GM13976 (cell line): ENCODE measurements at regions not wholly inside any gene's neighbourhood (a gene's known extent, or its start where the extent isn't known, plus 50 kb on each side); places are given as distances from the start of the nearest gene placed in this dataset.

Experiments used
- DNase-seq: peaks from one replicate; pipeline ENCODE4 v3.0.0; 2012; ENCODE audit warnings: low spot score
- in situ Hi-C: fragments of 300-500 bp; cut with MboI; formaldehyde crosslinking; loops from one replicate; pipeline ENCODE4 v1.12.0; 2022; ENCODE audit warnings: low sequenced_read_pairs, mixed read lengths, inconsistent platforms; ENCODE audit not compliant: unreplicated experiment
- TF ChIP-seq, protein P1 (sequence below): IDR thresholded peaks from 2 replicates; pipeline ENCODE4 v1.5.1; 2012; ENCODE audit warnings: borderline replicate concordance, mild to moderate bottlenecking; ENCODE audit not compliant: insufficient read depth; ENCODE audit errors: extremely low read depth, missing control alignments, control extremely low read depth

DNA sequence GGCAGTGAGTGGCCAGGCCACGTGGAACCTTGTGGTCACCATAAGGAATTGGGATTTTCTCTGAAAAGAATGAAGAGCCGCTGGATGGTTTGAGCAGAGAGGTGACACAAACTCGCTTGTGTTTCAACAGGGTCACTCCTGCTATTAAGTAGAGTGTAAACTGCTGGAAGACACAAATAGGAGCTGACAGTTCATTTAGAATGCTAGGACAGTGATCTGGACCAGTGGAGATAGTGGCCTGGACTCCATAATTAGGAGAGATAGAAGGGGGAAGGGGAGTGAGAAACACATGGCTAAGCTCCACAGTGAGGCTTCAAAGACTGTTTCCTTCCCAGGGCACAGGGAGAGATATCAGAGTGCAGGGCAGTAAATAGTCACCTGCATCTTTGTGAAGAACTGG, 381.1 kb upstream of the ST6GAL2 start:
- TF ChIP-seq, protein P1, sequence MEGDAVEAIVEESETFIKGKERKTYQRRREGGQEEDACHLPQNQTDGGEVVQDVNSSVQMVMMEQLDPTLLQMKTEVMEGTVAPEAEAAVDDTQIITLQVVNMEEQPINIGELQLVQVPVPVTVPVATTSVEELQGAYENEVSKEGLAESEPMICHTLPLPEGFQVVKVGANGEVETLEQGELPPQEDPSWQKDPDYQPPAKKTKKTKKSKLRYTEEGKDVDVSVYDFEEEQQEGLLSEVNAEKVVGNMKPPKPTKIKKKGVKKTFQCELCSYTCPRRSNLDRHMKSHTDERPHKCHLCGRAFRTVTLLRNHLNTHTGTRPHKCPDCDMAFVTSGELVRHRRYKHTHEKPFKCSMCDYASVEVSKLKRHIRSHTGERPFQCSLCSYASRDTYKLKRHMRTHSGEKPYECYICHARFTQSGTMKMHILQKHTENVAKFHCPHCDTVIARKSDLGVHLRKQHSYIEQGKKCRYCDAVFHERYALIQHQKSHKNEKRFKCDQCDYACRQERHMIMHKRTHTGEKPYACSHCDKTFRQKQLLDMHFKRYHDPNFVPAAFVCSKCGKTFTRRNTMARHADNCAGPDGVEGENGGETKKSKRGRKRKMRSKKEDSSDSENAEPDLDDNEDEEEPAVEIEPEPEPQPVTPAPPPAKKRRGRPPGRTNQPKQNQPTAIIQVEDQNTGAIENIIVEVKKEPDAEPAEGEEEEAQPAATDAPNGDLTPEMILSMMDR = no peak
- DNase-seq = no peak
- in situ Hi-C loops = no loop called here

- TF ChIP-seq, protein P1 = no peak
- in situ Hi-C loops = no loop called here
- DNase-seq = no peak
Measured at GRCh38 chr2:107276034-107276433, 390.1 kb upstream of the ST6GAL2 start.

DNA sequence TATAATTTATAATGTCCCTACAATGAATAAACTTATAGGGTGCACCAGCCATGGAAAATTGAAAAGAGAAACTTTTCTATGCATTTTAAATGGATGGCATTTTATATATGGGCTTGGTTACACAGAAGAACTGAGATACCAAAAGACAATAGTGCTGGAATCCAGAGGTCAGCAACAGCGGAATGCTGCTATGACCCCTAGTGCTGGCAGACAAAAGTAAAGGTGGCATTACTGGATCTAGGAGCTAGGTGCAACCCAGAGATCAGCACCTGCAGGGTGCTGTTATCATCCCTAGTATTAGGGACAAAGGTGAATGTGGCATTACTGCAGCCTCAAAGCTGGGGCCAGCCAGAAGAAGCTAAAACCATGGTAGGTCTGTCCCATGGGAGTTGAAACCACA, 392.7 kb upstream of the ST6GAL2 start:
- in situ Hi-C loops = no loop called here
- TF ChIP-seq, protein P1 = no peak
- no peak for DNase-seq

DNA sequence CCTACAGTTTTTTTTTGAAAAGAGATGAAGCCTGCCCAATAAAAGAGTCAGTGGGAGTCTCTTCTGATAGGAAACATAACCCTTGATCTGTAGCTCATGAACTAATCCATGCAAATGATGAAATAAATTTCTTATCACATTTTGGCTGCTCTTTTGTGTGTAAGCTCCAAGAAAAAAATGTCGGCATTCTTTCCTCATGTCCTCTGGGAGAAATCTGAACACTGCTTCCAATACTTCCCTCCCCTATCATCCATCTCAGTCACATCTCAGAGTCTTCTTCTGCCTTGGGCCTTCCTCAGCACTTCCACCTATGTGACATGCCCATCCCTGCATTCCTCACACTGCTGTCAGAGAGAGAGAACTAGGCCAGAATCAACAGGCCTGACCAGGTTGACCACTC, 395.7 kb upstream of the ST6GAL2 start:
- in situ Hi-C loops = no loop called here
- no peak for DNase-seq
- TF ChIP-seq, protein P1 = no peak

GRCh38 chr2:107282135-107282534, 396.2 kb upstream of the ST6GAL2 start:
- TF ChIP-seq, protein P1 = no peak
- DNase-seq = no peak
- in situ Hi-C loops = no loop called here

DNA sequence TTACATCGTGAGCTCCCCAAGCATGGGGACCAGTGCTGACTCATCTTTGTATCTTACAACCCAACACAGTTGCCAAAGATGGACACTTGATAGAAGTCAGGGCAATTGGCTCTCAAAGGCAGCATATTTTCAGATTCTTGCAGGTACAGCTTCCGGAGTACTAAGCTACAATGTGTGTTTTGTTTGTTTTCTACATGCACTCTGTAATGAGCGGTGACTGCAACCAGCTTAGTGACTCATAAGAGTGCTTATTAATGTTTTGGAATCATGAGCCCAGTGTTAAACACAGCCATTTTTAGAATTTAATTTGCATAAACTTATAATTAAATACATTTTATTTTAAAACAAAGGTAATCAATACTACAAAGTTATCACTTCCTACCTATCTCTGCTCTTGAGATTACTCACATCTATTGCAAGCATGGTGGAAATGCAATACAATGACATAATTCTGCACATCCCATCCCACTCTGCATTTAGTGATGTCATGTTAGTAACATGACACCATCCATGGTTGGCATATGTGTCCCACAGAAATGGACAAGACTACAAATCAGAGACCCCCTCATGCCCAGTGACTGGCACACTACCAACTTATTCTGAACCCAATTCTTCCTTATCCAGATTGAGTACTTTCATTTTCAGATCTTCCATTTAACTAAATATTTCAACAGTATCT, 399.8 kb upstream of the ST6GAL2 start:
- no peak for DNase-seq
- TF ChIP-seq, protein P1 = no peak
- in situ Hi-C loops = no loop called here
